ENCODE measurements at regions not wholly inside any gene's neighbourhood (a gene's known extent, or its start where the extent isn't known, plus 50 kb on each side); places are given as distances from the start of the nearest gene placed in this dataset.

- WGBS, 2 donors: 71 to 81% methylated on average over 6 of the region's 6 CpGs
- Histone ChIP-seq H3K4me3 (no peak overlapping the region), H3K9me3 (no peaks in the 10 kb centered on the region), H3K36me3 (no peaks in the 10 kb centered on the region), H3K27ac (no peak overlapping the region), H3K27me3 (no peaks in the 10 kb centered on the region), H3K4me1 (peaks cover 0 to 32% (median 22%) of the 10 kb centered on the region in 4 donors)
- no peak for DNase-seq
- intact Hi-C loops (cut with DNase I): no loop called here
- TF ChIP-seq POLR2AphosphoS5 (IDR thresholded peaks at IDR 0.05) (no peak), POLR2A (IDR thresholded peaks at IDR 0.05) (no peak), EP300 (IDR thresholded peaks at IDR 0.05) (no peak), CTCF (IDR thresholded peaks at IDR 0.05) (no peak)
These were observed 163.3 kb downstream of the ARRDC4 start for GRCh38 chr15:98123834-98124233.

- Histone ChIP-seq H3K36me3 (no peaks in the 10 kb centered on the region), H3K4me1 (peaks cover 0 to 32% (median 22%) of the 10 kb centered on the region in 4 donors), H3K4me3 (no peak overlapping the region), H3K27ac (no peak overlapping the region), H3K9me3 (no peaks in the 10 kb centered on the region), H3K27me3 (no peaks in the 10 kb centered on the region)
- no peak for DNase-seq
- no peak for TF ChIP-seq EP300 (IDR thresholded peaks at IDR 0.05)
- no peak for TF ChIP-seq POLR2A (IDR thresholded peaks at IDR 0.05)
- TF ChIP-seq CTCF (IDR thresholded peaks at IDR 0.05): no peak
- no peak for TF ChIP-seq POLR2AphosphoS5 (IDR thresholded peaks at IDR 0.05)
- intact Hi-C loops (cut with DNase I): no loop called here
- 89 to 92% methylated on average over 6 of the region's 6 CpGs for WGBS, 2 donors
These were observed 164.1 kb downstream of the ARRDC4 start for GRCh38 chr15:98124581-98124980.

GRCh38 chr15:98126326-98127085, 166.0 kb downstream of the ARRDC4 start:
- Histone ChIP-seq H3K36me3 (no peaks in the 10 kb centered on the region), H3K27me3 (no peaks in the 10 kb centered on the region), H3K4me1 (peaks cover 0 to 26% (median 18%) of the 10 kb centered on the region in 4 donors), H3K4me3 (no peak overlapping the region), H3K9me3 (no peaks in the 10 kb centered on the region), H3K27ac (no peak overlapping the region)
- intact Hi-C loops (cut with DNase I): no loop called here
- 85 to 86% methylated on average over 8 of the region's 8 CpGs for WGBS, 2 donors
- TF ChIP-seq POLR2A (IDR thresholded peaks at IDR 0.05) (no peak), CTCF (IDR thresholded peaks at IDR 0.05) (no peak), POLR2AphosphoS5 (IDR thresholded peaks at IDR 0.05) (no peak), EP300 (IDR thresholded peaks at IDR 0.05) (no peak)
- DNase-seq: no peak

GRCh38 chr15:98127586-98127985, 167.1 kb downstream of the ARRDC4 start:
- no peak for DNase-seq
- Histone ChIP-seq H3K9me3 (no peaks in the 10 kb centered on the region), H3K36me3 (no peaks in the 10 kb centered on the region), H3K27ac (no peak overlapping the region), H3K4me3 (no peak overlapping the region), H3K27me3 (no peaks in the 10 kb centered on the region), H3K4me1 (peaks cover 0 to 15% (median 8%) of the 10 kb centered on the region in 4 donors)
- intact Hi-C loops (cut with DNase I): no loop called here
- no peak for TF ChIP-seq POLR2AphosphoS5 (IDR thresholded peaks at IDR 0.05)
- no peak for TF ChIP-seq CTCF (IDR thresholded peaks at IDR 0.05)
- TF ChIP-seq POLR2A (IDR thresholded peaks at IDR 0.05): no peak
- TF ChIP-seq EP300 (IDR thresholded peaks at IDR 0.05): no peak
- 60 to 61% methylated on average over 5 of the region's 5 CpGs for WGBS, 2 donors

GRCh38 chr15:98131924-98132323, 171.4 kb downstream of the ARRDC4 start:
- DNase-seq: no peak
- H3K9me3 ChIP-seq: no peaks in the 10 kb centered on the region
- H3K4me1 ChIP-seq: no peaks in the 10 kb centered on the region
- 49 to 57% methylated on average over 4 of the region's 4 CpGs for WGBS, 2 donors
- no peaks in the 10 kb centered on the region for H3K27me3 ChIP-seq
- TF ChIP-seq POLR2A (IDR thresholded peaks at IDR 0.05) (no peak), EP300 (IDR thresholded peaks at IDR 0.05) (no peak), CTCF (IDR thresholded peaks at IDR 0.05) (no peak), POLR2AphosphoS5 (IDR thresholded peaks at IDR 0.05) (no peak)
- H3K36me3 ChIP-seq: no peaks in the 10 kb centered on the region
- no peak overlapping the region for H3K27ac ChIP-seq
- intact Hi-C loops (cut with DNase I): no loop called here
- H3K4me3 ChIP-seq: no peak overlapping the region

Data from sigmoid colon (tissue), 6 donors.